ENCODE measurements at regions not wholly inside any gene's neighbourhood (a gene's known extent, or its start where the extent isn't known, plus 50 kb on each side); places are given as distances from the start of the nearest gene placed in this dataset.

DNA sequence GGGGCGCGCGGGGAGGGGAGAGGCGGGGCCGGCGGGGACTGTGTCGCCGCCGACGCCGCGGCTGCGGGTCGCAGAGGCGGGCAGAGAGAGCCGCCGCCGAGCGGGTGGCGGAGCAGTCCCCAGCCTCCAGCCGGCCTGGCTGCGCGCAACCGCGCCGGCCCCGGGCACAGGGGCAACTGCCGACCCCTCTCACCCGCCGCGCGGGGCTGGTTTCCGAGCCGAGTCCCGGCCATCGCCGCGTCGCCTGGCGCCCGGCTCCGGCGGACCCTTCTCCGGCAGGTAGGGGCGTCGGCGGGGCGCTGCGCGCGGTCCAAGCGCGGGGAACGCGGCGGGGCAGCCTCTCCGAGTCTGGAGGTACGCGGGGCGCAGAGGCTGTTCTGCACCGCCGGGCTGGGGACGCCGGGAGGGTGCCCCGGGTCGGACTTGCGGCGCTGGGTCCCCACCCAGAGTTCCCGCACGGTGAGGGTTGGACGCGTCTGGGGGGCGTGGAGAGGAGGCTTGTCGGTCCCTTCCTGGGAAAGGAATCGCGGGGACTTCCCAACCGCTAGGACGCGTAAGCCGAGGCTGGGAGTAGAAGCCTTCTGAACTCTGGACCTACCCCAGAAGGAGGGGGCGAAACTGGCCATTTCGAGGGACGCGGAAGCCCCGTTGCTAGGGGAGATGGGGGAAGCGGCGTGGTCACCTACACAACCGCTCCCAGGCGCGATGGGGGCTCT lies 133.6 kb upstream of the MYO16 start:
- ATAC-seq (no peak), DNase-seq (no peak)
- H3K4me1 ChIP-seq (ENCODE audit: insufficient read depth, low read length) = no peaks in the 10 kb centered on the region
- BruUV-seq (replicated peaks) = no TSS peak
- CTCF ChIA-PET = no interaction called here
- TF ChIP-seq EZH2phosphoT487 (IDR thresholded peaks at IDR 0.05; ENCODE audit: borderline replicate concordance, low read length) = no peak
- TF ChIP-seq, protein P1, sequence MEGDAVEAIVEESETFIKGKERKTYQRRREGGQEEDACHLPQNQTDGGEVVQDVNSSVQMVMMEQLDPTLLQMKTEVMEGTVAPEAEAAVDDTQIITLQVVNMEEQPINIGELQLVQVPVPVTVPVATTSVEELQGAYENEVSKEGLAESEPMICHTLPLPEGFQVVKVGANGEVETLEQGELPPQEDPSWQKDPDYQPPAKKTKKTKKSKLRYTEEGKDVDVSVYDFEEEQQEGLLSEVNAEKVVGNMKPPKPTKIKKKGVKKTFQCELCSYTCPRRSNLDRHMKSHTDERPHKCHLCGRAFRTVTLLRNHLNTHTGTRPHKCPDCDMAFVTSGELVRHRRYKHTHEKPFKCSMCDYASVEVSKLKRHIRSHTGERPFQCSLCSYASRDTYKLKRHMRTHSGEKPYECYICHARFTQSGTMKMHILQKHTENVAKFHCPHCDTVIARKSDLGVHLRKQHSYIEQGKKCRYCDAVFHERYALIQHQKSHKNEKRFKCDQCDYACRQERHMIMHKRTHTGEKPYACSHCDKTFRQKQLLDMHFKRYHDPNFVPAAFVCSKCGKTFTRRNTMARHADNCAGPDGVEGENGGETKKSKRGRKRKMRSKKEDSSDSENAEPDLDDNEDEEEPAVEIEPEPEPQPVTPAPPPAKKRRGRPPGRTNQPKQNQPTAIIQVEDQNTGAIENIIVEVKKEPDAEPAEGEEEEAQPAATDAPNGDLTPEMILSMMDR (conservative IDR thresholded peaks at IDR 0.05; ENCODE audit: low read depth, low read length) = no peak
- TF ChIP-seq EZH2 (IDR thresholded peaks at IDR 0.05; ENCODE audit: low read length, unreplicated experiment) = no peak
- no peak overlapping the region for H3K4me3 ChIP-seq (ENCODE audit: low read length)
- POLR2A ChIA-PET (ENCODE audit: unreplicated experiment) = no interaction called here
- no peaks in the 10 kb centered on the region for H3K79me2 ChIP-seq (ENCODE audit: low read length)
- H3K9me2 ChIP-seq (replicated peaks; ENCODE audit: low read length) = no peaks in the 10 kb centered on the region
- intact Hi-C loops (cut with micrococcal nuclease) = no loop called here
- H2AFZ ChIP-seq (ENCODE audit: low read length) = no peak overlapping the region
- H3K9ac ChIP-seq (ENCODE audit: low read length) = no peak overlapping the region
- H3K9me3 ChIP-seq (ENCODE audit: low read length) = no peaks in the 10 kb centered on the region
- peaks cover 13% of the 10 kb centered on the region for H3K27me3 ChIP-seq (ENCODE audit: low read length)
- no peaks in the 10 kb centered on the region for H4K20me1 ChIP-seq (ENCODE audit: low read length)
- no peak overlapping the region for H3K27ac ChIP-seq (ENCODE audit: low read length)
- H3K36me3 ChIP-seq (ENCODE audit: low read depth, low read length) = no peaks in the 10 kb centered on the region
- H3F3A ChIP-seq (ENCODE audit: low read length, unreplicated experiment) = no peaks in the 10 kb centered on the region
- H3K4me2 ChIP-seq (ENCODE audit: low read length) = no peak overlapping the region

DNA sequence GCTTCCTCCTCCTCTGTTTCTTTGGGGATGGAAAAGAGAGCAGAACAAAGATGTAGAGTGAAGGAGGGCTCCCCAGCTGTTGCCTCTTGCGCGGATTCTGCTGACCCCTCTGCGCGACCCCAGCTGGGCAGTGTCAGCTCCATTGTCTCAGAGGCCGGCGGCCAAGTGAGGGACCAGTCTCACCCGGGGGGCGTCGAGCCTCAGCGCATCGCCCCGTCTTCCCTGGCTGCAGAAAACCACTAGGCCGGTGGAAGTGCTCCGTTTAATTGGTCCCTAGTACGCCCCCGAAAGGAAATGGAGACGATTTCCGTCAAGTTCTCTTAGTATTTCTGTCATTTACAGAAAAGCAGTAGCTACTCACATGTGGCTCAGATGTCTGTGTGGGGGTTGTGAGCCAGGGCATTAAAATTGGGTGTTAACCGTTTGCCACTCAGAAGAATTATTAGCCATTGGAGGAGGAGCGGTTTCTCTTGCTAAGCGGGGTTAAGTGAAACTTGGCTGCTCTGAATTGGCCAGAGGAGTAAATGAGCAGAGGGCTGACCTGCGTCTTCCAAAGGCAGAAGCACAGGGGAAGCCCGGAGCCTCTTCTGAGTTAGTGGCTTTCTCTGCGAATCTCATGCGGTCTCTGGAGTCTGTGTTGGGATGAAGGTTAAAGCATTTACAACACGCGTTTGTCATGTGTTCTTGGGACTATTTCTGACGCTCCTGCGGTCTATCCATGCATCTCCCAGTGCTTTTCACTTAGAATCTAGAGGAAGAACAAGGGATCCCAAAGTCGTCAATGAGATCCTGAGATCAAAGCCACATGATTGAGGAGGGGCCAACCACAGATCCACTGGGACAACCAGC lies 132.8 kb upstream of the MYO16 start:
- H4K20me1 ChIP-seq (ENCODE audit: low read length) = no peaks in the 10 kb centered on the region
- no peaks in the 10 kb centered on the region for H3K79me2 ChIP-seq (ENCODE audit: low read length)
- no peak overlapping the region for H3K27ac ChIP-seq (ENCODE audit: low read length)
- H3K4me3 ChIP-seq (ENCODE audit: low read length) = no peak overlapping the region
- DNase-seq (no peak), ATAC-seq (no peak)
- CTCF ChIA-PET = no interaction called here
- POLR2A ChIA-PET (ENCODE audit: unreplicated experiment) = no interaction called here
- H3K27me3 ChIP-seq (ENCODE audit: low read length) = peaks cover 13% of the 10 kb centered on the region
- no peaks in the 10 kb centered on the region for H3K9me2 ChIP-seq (replicated peaks; ENCODE audit: low read length)
- TF ChIP-seq, protein P1 (conservative IDR thresholded peaks at IDR 0.05; ENCODE audit: low read depth, low read length) = no peak
- no peak for TF ChIP-seq EZH2 (IDR thresholded peaks at IDR 0.05; ENCODE audit: low read length, unreplicated experiment)
- TF ChIP-seq EZH2phosphoT487 (IDR thresholded peaks at IDR 0.05; ENCODE audit: borderline replicate concordance, low read length) = no peak
- intact Hi-C loops (cut with micrococcal nuclease) = no loop called here
- H3K4me1 ChIP-seq (ENCODE audit: insufficient read depth, low read length) = no peaks in the 10 kb centered on the region
- no peak overlapping the region for H2AFZ ChIP-seq (ENCODE audit: low read length)
- no peaks in the 10 kb centered on the region for H3K9me3 ChIP-seq (ENCODE audit: low read length)
- H3K9ac ChIP-seq (ENCODE audit: low read length) = no peak overlapping the region
- no TSS peak for BruUV-seq (replicated peaks)
- H3K4me2 ChIP-seq (ENCODE audit: low read length) = no peak overlapping the region
- H3K36me3 ChIP-seq (ENCODE audit: low read depth, low read length) = no peaks in the 10 kb centered on the region
- H3F3A ChIP-seq (ENCODE audit: low read length, unreplicated experiment) = no peaks in the 10 kb centered on the region

DNA sequence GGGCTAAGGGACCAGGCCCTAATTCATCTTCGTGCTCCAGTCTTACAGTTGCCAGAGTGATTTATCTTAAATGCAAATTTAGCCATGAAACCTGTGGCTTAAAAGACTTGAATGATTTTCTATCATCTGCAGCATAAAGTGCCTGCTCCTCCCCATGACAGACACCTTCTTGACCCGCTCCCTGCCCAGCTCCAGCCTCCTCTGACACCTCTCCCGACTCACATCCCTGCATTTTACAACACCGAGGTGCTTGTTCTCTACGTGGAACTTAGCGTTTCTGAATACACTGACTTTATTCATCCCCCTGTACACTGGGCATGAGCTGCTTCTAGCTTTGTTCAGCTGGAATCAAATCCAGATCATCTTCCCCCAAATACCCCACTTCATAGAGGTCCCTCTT lies 128.7 kb upstream of the MYO16 start:
- POLR2A ChIA-PET (ENCODE audit: unreplicated experiment) = no interaction called here

More for the DNA sequence above, 128.7 kb upstream of the MYO16 start:
- no TSS peak for BruUV-seq (replicated peaks)
- Histone ChIP-seq H3K4me3 (ENCODE audit: low read length) (no peak overlapping the region), H3K36me3 (ENCODE audit: low read depth, low read length) (no peaks in the 10 kb centered on the region), H3K4me2 (ENCODE audit: low read length) (no peak overlapping the region), H3F3A (ENCODE audit: low read length, unreplicated experiment) (no peaks in the 10 kb centered on the region), H4K20me1 (ENCODE audit: low read length) (no peaks in the 10 kb centered on the region), H3K9ac (ENCODE audit: low read length) (no peak overlapping the region), H2AFZ (ENCODE audit: low read length) (no peak overlapping the region), H3K9me3 (ENCODE audit: low read length) (no peaks in the 10 kb centered on the region), H3K4me1 (ENCODE audit: insufficient read depth, low read length) (no peaks in the 10 kb centered on the region), H3K27ac (ENCODE audit: low read length) (no peak overlapping the region), H3K79me2 (ENCODE audit: low read length) (no peaks in the 10 kb centered on the region), H3K9me2 (replicated peaks; ENCODE audit: low read length) (no peaks in the 10 kb centered on the region), H3K27me3 (ENCODE audit: low read length) (peaks cover 4% of the 10 kb centered on the region; the same call in 1 of the 2 replicates)
- TF ChIP-seq EZH2 (IDR thresholded peaks at IDR 0.05; ENCODE audit: low read length, unreplicated experiment) (no peak), EZH2phosphoT487 (IDR thresholded peaks at IDR 0.05; ENCODE audit: borderline replicate concordance, low read length) (no peak)
- TF ChIP-seq, protein P1 (conservative IDR thresholded peaks at IDR 0.05; ENCODE audit: low read depth, low read length) = no peak
- ATAC-seq (no peak), DNase-seq (no peak)
- intact Hi-C loops (cut with micrococcal nuclease) = no loop called here
- CTCF ChIA-PET = no interaction called here
